GM13977 (cell line): ENCODE measurements at regions not wholly inside any gene's neighbourhood (a gene's known extent, or its start where the extent isn't known, plus 50 kb on each side); places are given as distances from the start of the nearest gene placed in this dataset.

ENCODE experiments used
- DNase-seq: peaks from one replicate; pipeline ENCODE4 v3.0.0; 2012; ENCODE audit warnings: low spot score
- in situ Hi-C: fragments of 300-500 bp; cut with MboI; formaldehyde crosslinking; loops from one replicate; pipeline ENCODE4 v1.12.0; 2022; ENCODE audit warnings: low sequenced_read_pairs, low pct_unique_long_range_greater_than_20kb, mixed read lengths, inconsistent platforms; ENCODE audit not compliant: unreplicated experiment
- TF ChIP-seq, protein P1 (sequence below): IDR thresholded peaks from 2 replicates; pipeline ENCODE4 v1.5.1; 2012; ENCODE audit warnings: mild to moderate bottlenecking, control low read depth; ENCODE audit not compliant: insufficient read depth; ENCODE audit errors: extremely low read depth, missing control alignments

DNA sequence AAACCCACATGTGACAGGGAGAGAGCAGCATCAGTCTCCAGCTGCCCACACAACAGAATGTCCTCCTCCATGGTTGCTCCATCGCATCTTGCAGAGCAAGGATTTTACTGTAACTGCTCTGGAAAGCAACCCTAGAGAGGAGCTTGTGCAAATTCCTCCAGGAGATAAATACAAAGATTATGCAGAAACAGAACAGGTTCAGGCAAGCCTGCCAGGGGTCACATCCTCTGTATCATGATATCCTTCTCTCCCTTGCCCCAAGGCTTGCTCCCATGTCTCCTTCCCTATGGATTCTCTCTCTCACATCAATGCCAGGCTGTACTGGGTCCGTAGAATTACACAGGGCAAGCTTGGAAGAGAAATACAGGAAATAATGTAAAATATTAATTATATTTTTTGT is 226.0 kb downstream of the MPDZ start:
- TF ChIP-seq, protein P1, sequence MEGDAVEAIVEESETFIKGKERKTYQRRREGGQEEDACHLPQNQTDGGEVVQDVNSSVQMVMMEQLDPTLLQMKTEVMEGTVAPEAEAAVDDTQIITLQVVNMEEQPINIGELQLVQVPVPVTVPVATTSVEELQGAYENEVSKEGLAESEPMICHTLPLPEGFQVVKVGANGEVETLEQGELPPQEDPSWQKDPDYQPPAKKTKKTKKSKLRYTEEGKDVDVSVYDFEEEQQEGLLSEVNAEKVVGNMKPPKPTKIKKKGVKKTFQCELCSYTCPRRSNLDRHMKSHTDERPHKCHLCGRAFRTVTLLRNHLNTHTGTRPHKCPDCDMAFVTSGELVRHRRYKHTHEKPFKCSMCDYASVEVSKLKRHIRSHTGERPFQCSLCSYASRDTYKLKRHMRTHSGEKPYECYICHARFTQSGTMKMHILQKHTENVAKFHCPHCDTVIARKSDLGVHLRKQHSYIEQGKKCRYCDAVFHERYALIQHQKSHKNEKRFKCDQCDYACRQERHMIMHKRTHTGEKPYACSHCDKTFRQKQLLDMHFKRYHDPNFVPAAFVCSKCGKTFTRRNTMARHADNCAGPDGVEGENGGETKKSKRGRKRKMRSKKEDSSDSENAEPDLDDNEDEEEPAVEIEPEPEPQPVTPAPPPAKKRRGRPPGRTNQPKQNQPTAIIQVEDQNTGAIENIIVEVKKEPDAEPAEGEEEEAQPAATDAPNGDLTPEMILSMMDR = no peak
- no peak for DNase-seq
- in situ Hi-C loops = no loop called here

DNA sequence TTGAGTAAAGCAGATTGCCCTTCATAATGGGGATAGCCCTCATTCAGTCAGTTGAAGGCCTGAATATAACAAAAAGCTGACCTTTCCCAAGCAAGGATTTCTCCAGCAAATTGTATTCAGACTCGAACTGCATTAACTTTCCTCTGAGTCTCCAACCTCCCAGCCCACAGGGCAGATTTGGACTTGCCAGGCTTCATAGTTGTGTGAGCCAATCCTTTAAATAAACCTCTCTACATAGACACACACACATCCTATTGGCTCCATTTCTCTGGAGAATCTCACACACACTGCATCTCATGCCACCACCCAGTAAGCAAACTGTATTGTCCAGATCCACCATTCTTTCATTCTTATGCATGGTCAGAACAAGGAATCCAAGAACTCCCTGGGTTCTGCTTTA is 225.1 kb downstream of the MPDZ start:
- TF ChIP-seq, protein P1 = no peak
- no peak for DNase-seq
- in situ Hi-C loops = no loop called here
